ENCODE measurements at regions not wholly inside any gene's neighbourhood (a gene's known extent, or its start where the extent isn't known, plus 50 kb on each side); places are given as distances from the start of the nearest gene placed in this dataset.

GRCh38 chr6:120262354-120262753, 912.8 kb upstream of the MAN1A1 start:
- intact Hi-C loops (cut with DNase I; ENCODE audit: low total_unique reads) = no loop called here
- H3K4me3 ChIP-seq (ENCODE audit: low read depth, poor library complexity, severe bottlenecking) = no peak overlapping the region
- 70 to 79% methylated on average over 2 of the region's 2 CpGs for WGBS, 2 donors
- TF ChIP-seq CTCF (IDR thresholded peaks at IDR 0.05) (no peak), POLR2A (IDR thresholded peaks at IDR 0.05) (no peak)
- DNase-seq (ENCODE audit: low spot score in 2 of 2) = no peak

GRCh38 chr6:120260636-120261035, 911.1 kb upstream of the MAN1A1 start:
- no peak for DNase-seq (ENCODE audit: low spot score in 2 of 2)
- TF ChIP-seq CTCF (IDR thresholded peaks at IDR 0.05) (no peak), POLR2A (IDR thresholded peaks at IDR 0.05) (no peak)
- no peak overlapping the region for H3K4me3 ChIP-seq (ENCODE audit: low read depth, poor library complexity, severe bottlenecking)
- 42 to 58% methylated on average over 2 of the region's 2 CpGs for WGBS, 2 donors
- intact Hi-C loops (cut with DNase I; ENCODE audit: low total_unique reads) = no loop called here

GRCh38 chr6:120254651-120255050, 905.1 kb upstream of the MAN1A1 start:
- 92 to 93% methylated on average over 4 of the region's 4 CpGs for WGBS, 2 donors
- no peak overlapping the region for H3K4me3 ChIP-seq (ENCODE audit: low read depth, poor library complexity, severe bottlenecking)
- no peak for DNase-seq (ENCODE audit: low spot score in 2 of 2)
- TF ChIP-seq CTCF (IDR thresholded peaks at IDR 0.05) (no peak), POLR2A (IDR thresholded peaks at IDR 0.05) (no peak)
- intact Hi-C loops (cut with DNase I; ENCODE audit: low total_unique reads) = no loop called here

DNA sequence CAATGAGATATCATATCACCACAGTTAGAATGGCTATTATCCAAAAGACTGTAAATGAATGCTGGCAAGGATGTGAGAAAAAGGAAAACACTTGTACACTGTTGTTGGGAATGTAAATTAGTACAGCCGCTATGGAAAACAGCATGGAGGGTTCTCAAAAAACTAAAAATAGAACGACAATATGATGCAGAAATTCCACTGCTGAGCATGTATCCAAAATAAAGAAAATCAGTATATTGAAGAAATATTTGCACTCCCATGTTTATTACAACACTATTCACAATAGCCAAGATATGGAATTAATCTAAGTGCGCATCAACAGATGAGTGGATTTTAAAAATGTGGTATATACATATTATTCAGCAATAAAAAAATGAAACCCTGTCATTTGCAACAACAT, 898.9 kb upstream of the MAN1A1 start:
- intact Hi-C loops (cut with DNase I; ENCODE audit: low total_unique reads) = no loop called here
- WGBS, 2 donors = 62 to 65% methylated on average over 3 of the region's 3 CpGs
- H3K4me3 ChIP-seq (ENCODE audit: low read depth, poor library complexity, severe bottlenecking) = no peak overlapping the region
- TF ChIP-seq CTCF (IDR thresholded peaks at IDR 0.05) = no peak
- no peak for TF ChIP-seq POLR2A (IDR thresholded peaks at IDR 0.05)
- no peak for DNase-seq (ENCODE audit: low spot score in 2 of 2)

DNA sequence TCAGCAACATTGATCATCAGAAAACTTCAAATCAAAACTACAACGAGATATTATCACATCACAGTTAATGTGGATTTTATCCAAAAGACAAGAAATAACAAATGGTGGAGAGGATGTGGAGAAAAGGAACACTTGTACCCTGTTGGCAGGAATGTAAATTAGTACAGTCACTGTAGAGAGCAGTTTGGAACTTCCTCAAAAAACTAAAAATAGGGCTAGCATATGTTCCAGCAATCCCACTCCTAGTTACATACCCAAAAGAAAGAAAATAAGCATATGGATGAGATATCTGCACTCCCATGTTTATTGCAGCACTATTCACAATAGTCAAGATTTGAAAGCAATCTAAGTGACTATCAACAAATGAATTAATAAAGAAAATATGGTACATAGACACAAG, 887.7 kb upstream of the MAN1A1 start:
- DNase-seq (ENCODE audit: low spot score in 2 of 2) = no peak
- no peak overlapping the region for H3K4me3 ChIP-seq (ENCODE audit: low read depth, poor library complexity, severe bottlenecking)
- intact Hi-C loops (cut with DNase I; ENCODE audit: low total_unique reads) = no loop called here
- TF ChIP-seq CTCF (IDR thresholded peaks at IDR 0.05) (no peak), POLR2A (IDR thresholded peaks at IDR 0.05) (no peak)
- WGBS, 2 donors = 69 to 79% methylated on average over 1 of the region's 1 CpG

DNA sequence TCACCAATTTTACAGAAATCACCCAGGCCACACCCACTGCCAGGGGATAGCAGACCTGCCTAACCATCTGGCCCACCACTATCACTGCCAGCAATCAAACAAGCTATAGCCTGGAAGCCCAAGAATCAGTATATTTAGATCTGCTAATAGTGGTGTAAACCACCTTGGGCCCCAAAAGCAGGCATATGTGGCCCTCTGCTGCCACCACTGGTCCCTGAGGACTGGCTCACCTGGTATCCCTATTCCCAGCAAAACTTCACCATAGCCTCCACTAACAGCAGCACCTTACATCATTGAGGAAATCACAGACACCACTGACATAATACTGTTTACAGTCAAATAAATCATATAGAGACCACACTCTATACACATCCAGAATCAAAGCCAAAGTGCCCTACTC, 880.4 kb upstream of the MAN1A1 start:
- intact Hi-C loops (cut with DNase I; ENCODE audit: low total_unique reads) = no loop called here
- no peak overlapping the region for H3K4me3 ChIP-seq (ENCODE audit: low read depth, poor library complexity, severe bottlenecking)
- DNase-seq (ENCODE audit: low spot score in 2 of 2) = no peak
- TF ChIP-seq CTCF (IDR thresholded peaks at IDR 0.05) (no peak), POLR2A (IDR thresholded peaks at IDR 0.05) (no peak)

All from lower leg skin (tissue), 4 donors.